GM04504 (cell line): ENCODE measurements at regions not wholly inside any gene's neighbourhood (a gene's known extent, or its start where the extent isn't known, plus 50 kb on each side); places are given as distances from the start of the nearest gene placed in this dataset.
"Not testable (repeated sequence)": the region's sequence is repeated elsewhere in the genome, so short reads cannot be mapped to it uniquely, and the experiment has no call there.

Source experiments
- DNase-seq: peaks from one replicate; pipeline ENCODE4 v3.0.0-alpha.2; 2012; ENCODE audit warnings: low read depth

DNA sequence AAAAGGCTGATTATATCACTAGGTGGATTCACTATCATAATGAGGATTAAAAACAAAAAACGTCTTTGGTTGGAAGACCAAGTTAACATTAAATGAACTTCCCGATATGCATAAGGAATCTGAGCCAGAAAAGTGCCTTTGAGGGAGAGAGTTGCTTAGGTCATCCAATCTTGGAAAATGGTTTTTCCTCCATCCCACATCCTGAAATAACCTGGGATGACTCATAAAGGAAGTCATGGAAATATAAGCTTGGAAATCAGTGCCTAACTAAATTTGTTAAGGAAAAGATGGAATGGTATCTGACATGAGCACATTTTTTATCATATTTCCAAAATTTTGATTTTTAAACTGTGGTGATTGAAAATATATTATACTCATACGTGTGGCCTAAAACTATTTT lies 66.0 kb downstream of the KBTBD8 start:
- DNase-seq: no peak

DNA sequence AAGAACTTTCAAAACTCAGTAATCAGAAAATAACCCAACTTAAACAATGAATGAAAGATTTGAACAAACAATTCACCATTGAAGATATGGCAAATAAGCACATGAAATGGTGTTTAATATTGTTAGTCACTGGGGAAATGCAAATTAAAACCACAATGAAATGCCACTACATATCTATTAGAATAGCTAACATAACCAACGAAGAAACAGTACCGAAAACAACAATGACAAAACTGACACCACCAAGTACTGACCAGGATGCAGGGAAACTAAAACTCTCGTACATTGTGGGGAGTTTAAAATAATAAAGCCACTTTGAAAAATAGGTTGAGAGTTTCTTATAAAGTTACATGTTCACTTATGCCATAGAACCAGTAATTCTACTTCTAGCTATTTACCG lies 69.1 kb downstream of the KBTBD8 start:
- no peak for DNase-seq

DNA sequence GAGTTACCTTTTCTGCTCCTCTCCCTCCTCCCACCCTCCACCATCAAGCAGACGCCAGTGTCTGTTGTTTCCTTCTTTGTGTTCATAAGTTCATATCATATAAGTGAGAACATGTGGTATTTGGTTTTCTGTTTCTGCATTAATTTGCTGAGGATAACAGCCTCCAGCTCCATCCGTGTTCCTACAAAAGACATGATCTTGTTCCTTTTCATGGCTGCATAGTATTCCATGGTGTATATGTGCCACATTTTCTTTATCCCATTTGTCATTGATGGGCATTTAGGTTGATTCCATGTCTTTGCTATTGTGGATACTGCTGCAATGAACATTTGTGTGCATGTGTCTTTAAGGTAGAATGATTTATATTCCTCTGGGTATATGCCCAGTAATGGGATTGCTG lies 74.5 kb downstream of the KBTBD8 start:
- not testable (repeated sequence) for DNase-seq

DNA sequence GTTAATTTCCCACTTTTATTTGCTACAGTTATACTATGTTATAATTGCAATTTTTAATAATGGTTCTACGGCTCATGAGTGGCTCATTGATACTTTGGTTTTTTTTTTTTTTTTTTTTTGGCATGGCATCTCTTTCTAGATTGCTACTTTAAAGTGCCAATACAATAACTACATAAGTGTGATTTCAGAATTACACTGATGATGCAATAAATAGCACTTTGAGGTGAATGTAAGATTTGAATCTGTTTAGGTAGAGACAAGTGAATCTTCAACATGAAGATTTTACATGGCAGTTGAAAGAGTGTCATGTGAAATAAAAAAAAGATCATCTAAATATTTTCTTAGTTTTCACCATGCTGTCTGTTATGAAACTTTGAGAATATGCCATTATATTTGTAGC lies 75.7 kb downstream of the KBTBD8 start:
- no peak for DNase-seq

DNA sequence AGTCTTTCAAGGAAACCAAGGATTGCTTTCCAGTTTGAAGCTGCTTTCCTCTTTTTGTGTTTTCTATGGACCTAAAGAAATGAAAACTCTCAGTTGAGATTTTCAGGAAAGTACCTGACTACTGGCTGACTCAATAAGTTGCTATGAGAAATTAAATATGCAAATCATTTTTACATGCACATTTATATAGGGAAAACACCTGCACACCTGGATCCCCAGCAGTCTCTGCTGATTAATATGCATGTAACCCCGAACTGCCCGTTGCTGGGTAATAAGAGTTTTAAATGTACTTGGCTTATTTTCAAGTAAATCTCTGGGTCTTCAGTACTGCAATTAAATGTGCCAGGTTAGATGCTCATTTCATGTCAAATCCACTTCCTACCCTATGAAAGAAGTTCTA lies 77.2 kb downstream of the KBTBD8 start:
- no peak for DNase-seq

DNA sequence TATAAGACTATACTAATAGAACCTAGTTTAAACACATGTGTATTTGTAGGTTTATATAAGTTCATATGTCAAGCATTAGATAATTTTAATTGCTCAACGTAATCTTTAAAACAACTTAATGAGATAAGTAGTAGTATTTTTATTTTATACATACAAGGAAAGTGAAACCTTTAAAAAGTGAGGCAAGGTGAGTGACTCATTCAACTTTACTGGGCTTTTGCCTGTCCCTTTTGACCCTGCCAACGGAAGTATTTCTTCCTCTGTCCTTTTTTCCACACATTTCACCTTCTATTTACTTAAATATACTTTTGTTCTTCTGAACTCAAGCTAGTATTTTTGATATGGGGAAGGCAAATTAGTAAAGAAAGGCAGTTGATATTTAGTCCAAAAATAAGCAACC lies 78.5 kb downstream of the KBTBD8 start:
- DNase-seq: no peak

DNA sequence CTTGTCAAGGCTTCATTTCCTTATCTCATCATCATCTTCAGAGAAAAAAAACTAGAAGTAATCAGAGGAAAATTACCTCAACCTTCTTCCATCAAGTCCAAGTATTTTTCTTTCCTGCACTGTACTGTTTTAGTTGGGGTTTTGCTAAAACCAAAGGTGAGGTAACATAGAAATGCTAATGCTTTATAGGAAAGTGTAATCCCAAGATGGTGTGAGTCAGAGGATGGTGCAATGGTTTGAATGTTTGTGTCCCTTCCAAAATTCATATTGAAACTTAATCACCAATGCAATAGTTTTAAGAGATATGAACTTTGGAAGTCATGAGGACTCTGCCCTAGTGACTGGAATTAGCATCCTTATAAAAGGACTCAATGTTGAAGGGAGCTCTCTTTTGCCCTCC lies 79.5 kb downstream of the KBTBD8 start:
- DNase-seq: no peak

DNA sequence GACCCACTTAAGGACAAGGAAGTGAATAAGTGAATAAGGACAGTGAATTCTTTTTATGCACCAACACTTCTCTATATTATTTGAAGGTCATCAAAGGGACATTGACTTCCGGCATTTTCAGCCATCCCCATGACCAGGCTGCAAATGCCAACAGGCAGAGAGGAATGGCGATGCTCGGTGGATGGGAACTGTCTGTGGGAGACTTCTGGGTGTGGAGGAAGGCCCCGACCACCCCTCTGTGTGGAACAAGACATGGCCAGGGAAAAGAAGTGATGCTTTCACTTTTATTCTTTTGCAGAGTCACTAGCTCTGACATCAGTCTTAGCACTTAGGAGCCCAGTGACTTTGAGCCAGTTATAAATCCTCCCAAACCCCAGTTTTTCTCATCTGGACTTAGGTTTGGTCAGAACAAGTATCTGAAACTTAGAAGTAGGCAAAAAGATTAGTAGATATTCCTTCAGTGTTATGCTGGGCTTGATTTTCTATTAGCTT lies 84.5 kb downstream of the KBTBD8 start:
- DNase-seq: no peak

DNA sequence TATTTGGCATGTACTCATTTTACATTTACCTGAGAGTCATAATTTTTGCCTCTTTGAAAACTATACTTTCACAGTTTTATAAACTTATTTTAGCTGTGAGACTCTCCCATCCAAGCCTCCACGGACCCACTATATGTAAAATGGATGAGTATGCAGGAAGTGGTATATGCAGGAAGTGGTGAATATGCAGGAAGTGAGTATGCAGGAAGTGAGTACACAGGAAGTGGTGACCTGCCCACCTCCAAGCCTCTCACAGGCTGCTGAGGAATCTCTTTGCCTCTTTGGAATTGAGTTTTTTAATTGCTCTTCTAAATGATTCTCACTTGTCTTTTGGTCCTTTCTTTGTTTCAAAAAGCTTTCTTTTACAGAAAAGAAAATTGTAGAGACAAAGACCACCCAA lies 85.2 kb downstream of the KBTBD8 start:
- no peak for DNase-seq

DNA sequence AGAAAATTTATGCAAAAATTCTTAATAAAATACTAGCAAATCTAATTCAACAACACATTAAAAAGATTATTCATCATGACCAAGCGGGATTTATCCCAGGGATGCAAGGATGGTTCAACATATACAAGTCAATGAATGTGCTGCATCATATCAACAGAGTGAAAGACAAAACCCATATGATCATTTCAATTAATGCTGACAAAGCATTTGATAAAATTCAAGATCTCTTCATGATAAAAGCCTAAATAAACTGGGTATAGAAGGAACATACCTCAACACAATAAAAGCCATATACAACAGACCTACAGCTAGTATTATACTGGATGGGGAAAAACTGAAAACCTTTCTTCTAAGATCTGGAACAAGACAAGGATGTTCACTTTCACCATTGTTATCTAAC lies 89.7 kb downstream of the KBTBD8 start:
- no peak for DNase-seq

DNA sequence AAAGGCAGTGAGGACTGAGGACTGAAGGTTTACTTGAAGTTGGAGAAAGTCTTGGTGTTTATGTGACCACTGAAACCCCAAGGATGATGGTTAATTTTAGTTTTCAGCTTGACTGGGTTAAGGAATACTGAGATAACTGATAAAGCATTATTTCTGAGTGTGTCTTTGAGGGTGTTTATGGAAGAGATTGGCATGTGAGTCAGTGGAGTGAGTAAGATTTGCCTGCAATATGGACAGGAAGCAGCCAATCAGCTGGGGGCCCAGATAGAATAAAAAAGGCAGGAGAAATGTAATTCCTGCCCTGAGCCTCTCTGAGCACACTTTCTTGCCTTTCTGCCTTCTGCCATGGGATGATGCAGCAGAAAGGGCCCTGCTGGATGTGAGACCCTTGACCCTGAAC lies 92.4 kb downstream of the KBTBD8 start:
- no peak for DNase-seq

DNA sequence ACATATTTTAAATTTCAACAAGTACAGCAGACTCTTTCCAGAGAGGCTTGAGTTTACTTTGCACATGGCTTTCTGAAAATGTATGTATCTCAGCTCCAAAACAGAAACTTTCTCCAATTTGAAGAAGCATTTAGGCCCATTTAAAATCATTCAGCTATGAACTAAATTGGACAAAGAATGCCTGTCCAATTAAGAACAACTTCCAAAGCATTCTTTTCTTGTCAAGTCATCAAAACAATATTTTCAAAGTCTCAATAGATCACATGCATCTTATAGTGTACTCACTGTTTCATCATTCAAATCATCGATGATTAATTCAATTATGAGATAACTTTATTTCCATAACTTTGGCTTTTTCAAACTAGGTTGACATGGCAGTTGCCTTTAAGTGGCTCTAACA lies 95.2 kb downstream of the KBTBD8 start:
- no peak for DNase-seq

DNA sequence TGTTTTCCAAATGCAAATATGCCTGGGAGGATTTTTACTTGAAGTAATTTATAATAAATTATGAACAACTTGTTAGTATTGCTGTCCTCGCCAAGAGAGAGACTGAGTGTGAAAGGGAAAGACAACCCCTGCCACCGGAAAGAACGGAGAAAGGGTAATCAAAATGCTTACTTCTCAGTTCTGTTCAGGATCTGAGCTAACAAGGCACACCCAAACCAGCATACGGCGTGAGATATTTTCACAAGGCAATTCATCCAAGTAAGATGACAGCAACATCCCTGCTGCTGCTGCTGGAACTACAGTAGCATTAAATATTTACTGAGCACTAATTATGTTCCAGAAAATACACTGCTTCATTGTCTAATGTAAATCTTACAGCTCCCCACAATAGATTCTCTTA lies 96.1 kb downstream of the KBTBD8 start:
- no peak for DNase-seq

DNA sequence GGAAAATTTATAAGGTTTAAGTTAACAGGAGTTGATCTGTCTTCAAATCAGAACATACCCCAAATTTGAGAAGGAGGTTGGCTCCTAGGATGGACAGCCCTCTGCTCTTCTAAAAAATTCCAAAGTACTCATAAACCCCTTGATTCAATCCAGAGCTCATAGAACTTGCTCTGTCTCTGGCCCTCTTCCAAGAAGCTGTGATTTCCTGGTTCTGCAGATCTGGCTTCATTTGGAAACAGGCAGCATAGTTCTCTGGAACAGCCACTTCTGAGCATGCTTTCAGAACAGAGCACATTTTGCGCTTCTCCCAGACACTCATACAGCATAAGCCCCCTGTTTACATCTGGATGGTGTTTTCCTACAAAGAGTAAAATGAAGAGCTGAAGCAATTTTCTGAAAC lies 96.7 kb downstream of the KBTBD8 start:
- DNase-seq: no peak

DNA sequence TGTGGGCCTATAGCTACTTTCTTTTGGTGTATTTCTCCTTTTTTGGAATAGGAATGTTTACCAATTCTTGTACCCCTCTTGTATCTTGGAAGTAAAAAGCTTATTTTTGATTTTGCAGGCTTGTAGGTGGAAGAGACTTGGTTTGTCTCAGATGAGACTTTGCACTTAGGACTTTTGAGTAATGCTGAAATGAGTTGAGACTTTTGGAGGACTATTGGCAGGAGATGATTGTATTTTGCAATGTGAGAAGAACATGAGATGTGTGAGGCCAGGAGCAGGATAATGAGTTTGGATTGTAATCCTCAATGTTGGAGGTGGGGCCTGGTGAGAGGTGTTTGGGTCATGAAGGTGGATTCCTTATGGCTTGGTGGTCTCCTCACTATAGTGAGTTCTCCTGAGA lies 106.3 kb downstream of the KBTBD8 start:
- DNase-seq: no peak

DNA sequence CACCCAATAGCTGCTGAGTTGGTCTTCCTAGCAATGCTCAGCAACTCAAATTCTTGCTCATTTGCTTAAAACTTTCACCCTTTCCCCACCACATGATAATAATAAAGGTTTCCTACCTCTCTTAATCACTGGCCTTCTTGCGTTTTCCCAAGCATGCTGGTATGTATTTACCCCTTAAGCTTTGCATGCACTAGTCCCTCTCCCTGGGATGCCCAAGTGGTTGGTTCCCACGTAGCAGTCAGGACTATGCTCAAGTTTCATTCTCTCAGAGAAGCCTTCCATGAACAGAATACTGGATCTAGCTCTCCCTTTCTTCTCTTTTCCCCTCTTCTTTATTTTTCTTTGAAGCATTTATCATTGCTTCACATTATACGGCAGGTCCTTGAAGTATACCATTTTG lies 108.8 kb downstream of the KBTBD8 start:
- DNase-seq: no peak

DNA sequence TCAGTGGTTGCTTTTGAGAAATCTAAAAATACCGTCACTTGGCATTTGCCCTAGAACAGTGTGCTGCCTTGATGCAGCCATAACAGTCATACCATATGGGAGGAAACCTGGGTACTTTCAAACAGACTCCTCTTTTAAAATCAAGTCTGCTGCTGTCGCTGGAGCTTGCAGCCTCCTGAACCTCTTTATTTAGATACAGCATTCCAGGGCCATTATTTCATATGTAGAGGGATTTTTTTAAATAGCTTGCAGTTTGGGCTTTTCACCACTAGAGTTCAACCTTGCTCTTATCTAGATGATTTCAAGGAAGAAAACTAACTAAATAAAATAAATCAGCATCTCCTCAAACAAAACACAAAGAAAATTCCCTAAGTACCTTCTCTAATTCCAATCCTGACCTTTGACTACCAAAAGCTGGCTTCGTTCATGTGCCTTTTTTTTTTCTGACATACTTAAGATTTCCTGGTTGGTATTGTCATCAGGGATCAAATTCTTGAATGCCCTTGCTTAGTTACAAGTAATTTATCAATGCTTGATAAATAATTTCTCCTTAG lies 111.6 kb downstream of the KBTBD8 start:
- DNase-seq: peak; percentile 30

DNA sequence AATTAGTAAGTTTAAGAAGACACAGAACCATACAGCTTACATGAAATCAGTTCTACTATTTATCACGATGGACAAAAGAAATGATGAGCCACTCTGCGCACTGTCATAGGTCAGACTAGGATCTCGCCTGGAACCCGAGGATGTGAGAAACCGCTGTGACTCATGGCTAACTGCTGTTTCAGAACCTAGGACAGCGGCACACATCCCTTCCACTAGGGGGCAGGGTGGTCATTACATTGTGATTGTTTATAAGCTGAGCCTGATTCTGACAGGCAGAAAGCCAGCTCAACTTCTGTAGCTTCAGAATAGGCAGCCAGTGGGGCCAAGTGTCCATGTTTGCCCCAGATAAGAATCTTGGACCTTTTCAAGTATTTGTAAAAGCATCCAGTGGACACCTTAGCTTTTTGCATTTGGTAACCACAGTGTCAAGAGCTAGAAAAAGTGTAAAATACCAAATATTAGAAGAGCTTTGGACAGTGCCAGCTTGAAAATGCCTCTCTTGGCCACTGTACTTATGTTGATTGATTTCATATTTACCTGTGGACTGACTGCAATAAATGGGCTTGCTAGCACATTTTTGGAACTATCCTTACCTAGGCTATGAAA lies 115.8 kb downstream of the KBTBD8 start:
- peak; percentile 65 for DNase-seq

DNA sequence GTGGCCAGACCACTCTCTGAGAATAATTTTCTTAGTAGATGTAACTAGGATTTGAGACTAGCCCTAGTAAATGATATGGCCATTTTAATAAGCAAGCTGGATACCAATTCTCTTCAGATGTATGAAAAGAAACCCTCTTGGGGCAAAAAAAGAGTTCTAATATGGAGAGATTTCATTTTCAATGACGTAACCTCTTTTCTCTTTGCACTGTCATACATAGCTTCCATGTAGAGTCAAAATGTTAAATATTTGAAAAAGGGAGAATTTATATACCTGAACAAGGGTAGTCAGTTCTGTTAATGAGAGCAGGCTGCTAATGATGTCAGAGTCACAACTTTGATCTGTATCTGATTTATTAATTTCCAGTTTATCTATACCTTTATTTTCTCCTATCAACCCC lies 120.0 kb downstream of the KBTBD8 start:
- no peak for DNase-seq

DNA sequence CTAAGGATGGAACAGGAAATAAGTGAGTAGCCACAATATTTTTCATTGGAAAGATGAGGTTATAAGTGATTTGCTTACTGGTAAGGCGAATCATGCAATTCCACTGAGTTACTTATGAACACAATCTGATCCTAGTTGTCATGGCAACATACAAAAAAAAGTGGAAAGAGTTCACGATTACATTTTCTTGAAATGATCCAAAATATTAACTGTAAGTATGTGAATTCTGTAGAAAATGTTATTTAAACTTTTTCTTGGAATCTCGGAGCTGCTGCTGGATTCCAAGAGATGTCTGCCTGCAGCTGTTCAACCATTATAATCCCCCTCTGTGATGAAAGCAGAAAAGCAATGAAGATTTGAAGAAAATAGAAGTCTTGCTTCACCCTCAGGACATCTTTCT lies 120.5 kb downstream of the KBTBD8 start:
- no peak for DNase-seq

DNA sequence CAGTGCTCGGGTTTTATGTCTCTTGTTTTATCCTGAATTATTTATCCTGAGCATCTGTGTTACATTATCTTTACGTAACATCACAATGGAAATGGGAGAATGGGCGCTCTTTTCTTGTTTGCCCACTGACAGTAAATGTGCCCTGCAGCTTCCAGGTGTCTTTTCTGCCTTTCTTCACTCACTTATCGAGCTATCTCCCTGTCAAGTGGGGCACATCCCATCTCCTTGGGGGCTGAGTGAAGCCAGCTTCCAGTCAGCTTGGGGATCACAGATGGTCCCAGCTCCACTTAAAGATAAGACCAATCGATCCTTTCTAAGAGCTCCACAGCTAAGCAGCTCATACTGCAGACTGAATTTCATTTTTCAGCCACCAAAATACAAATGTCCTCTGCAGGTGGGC lies 125.8 kb downstream of the KBTBD8 start:
- DNase-seq: no peak

DNA sequence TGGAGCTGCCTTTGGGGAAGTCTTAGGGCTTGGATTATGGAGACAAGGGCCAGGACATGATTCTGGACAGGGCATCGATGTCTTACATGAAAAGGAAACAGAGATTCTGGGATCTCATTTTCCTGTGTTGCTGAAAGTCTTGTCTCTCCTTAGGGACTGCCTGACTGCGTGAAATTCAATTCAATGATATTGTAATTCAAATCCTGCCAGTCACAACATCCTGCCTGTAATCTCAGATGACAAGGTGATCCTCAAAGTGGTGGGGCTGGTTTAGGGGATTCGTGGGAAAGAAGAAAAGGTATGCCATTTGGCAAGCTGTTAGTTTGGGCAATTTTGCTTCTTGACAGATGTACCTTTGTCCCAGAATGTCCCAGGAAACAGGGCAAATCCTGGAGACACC lies 129.1 kb downstream of the KBTBD8 start:
- no peak for DNase-seq

DNA sequence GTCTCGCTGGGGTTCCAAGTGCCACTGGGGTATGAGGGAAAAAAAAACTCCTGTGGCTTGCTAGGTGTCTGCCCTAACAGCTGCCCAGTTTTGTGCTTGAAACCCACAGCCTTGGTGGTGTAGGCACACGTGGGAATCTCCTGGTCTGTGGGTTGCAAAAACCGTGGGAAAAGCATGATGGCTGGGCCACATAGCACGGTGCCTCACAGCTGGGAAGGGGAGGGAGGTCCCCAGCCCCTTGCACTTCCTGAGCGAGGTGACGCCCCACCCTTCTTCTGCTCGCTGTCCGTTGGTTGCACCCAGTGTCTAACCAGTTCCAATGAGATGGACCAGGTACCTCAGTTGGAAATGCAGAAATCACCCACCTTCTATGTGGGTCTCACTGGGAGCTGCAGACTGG lies 144.3 kb downstream of the KBTBD8 start:
- no peak for DNase-seq

DNA sequence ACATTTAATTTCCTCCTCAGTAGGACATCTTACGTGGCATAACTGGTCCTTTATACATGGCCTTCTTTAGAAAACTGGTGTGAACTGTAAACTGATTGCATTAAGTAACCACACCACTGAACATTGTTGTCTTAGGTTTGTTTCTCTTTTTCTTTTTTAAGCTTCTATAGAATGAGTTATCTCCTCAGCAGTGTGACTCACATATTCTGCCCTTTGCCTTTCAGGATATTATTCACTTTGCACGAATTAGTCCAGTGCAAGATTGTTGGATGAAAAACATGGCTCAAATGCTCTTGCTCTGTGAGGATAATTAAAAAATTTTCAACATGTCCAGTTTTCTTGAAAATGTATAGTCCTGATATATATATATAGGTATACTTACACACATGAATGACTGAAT lies 147.6 kb downstream of the KBTBD8 start:
- DNase-seq: no peak

DNA sequence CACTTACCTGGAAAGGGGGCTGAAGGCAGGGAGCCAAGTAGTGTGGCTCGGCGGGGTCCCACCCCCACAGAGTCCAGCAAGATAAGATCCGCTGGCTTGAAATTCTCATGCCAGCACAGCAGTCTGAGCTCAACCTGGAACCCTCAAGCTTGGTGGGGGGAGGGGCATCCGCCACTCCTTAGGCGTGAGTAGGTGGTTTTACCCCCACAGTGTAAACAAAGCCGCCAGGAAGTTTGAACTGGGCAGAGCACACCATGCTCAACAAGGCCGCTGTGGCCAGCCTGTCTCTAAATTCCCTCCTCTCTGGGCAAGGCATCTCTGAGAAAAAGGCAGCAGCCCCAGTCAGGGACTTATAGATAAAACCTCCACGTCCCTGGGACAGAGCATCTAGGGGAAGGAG lies 156.3 kb downstream of the KBTBD8 start:
- DNase-seq: no peak
